Heart left ventricle (tissue), 16 donors: ENCODE measurements at regions not wholly inside any gene's neighbourhood (a gene's known extent, or its start where the extent isn't known, plus 50 kb on each side); places are given as distances from the start of the nearest gene placed in this dataset.

ENCODE experiments used
- ATAC-seq, 4 donors: fragments of 200-7000 bp; cut with Tn5 transposase; one replicate each; pipeline ENCODE4 v1.9.1; 2020 to 2022; ENCODE audit warnings: moderate library complexity in 4 of 4, mild to moderate bottlenecking in 3 of 4, moderate number of reproducible peaks in 1 of 4
- DNase-seq, 5 donors: peaks; one replicate each; pipeline ENCODE4 v3.0.0-alpha.2; 2020
- H3K27ac ChIP-seq, 12 donors: fragments of 200-600 bp; sonication (generic) in 4 of 12; one replicate each; pipeline versions ENCODE4 v1.5.0 to v1.8.0; 2016 to 2022; ENCODE audit warnings: mild to moderate bottlenecking in 2 of 12
- H3K27me3 ChIP-seq, 9 donors: fragments of 200-600 bp; sonication (generic) in 2 of 9; one replicate each; pipeline versions ENCODE4 v1.5.1 to v1.8.0; 2016 to 2022; ENCODE audit warnings: mild to moderate bottlenecking in 3 of 9
- H3K36me3 ChIP-seq, 9 donors: fragments of 200-600 bp; sonication (generic) in 2 of 9; one replicate each; pipeline versions ENCODE4 v1.5.0 to v1.8.0; 2018 to 2022; ENCODE audit warnings: mild to moderate bottlenecking in 2 of 9
- H3K4me1 ChIP-seq, 12 donors: fragments of 200-600 bp; sonication (generic) in 4 of 12; one replicate each; pipeline versions ENCODE4 v1.5.0 to v1.8.0; 2016 to 2022; ENCODE audit warnings: mild to moderate bottlenecking in 3 of 12
- H3K4me3 ChIP-seq, 12 donors: fragments of 200-600 bp; sonication (generic) in 4 of 12; one replicate each; pipeline versions ENCODE4 v1.5.0 to v1.8.0; 2017 to 2022; ENCODE audit warnings: mild to moderate bottlenecking in 9 of 12, moderate library complexity in 4 of 12
- H3K9me3 ChIP-seq, 12 donors: fragments of 200-600 bp; sonication (generic) in 4 of 12; one replicate each; pipeline versions ENCODE4 v1.5.0 to v1.8.0; 2016 to 2022; ENCODE audit warnings: mild to moderate bottlenecking in 1 of 12
- POLR2A ChIP-seq, 2 donors: fragments of 450-650 bp; IDR thresholded peaks; one replicate each; pipeline ENCODE4 v1.6.1; 2017; ENCODE audit warnings: antibody characterized with exemption in 2 of 2, mild to moderate bottlenecking in 2 of 2, moderate library complexity in 2 of 2
- WGBS, 4 donors: extraction: QIAGEN DNeasy Blood & Tissue Kit in 2 of 4; methylation state at CpG; one replicate each; pipeline versions ENCODE4 v1.1.5 to v1.1.7; 2013 to 2018; 5-methylcytosine and 5-hydroxymethylcytosine counted together
- intact Hi-C, 10 donors: fragments of 100-400 bp; cut with DNase I; formaldehyde crosslinking; loops; one replicate each; pipeline versions ENCODE4 v1.11.1 to v1.14.2; 2022
- TF ChIP-seq, protein P1 (sequence below), 12 donors: fragments of 200-600 bp; sonication (generic) in 4 of 12; IDR thresholded peaks; one replicate each; pipeline versions ENCODE4 v1.5.0 to v1.8.0; 2018 to 2022; ENCODE audit warnings: antibody characterized with exemption in 12 of 12, mild to moderate bottlenecking in 5 of 12
- donor health status: ischemic (EF 13 %, LVEDD 7.1; RV severe dilation, severe dysfunction).
- donor health status: healthy with polysubstance abuse.
- donor health status: DM: no; HTN: yes; CAD: no.
- donor health status: DM: no; HTN: no; CAD: no.
- donor health status: ischemic (EF 25% LVEDD 6.9; RV normal size, moderate dysfunction).
- donor health status: ischemic (EF 25% LVEDD 5.7; RV mildly dilated, moderate dysfunction).
- donor health status: healthy.
- donor health status: DM: yes; HTN: yes; CAD: no.
- donor health status: ischemic (EF 35%, LVEDD 5.7; RV mildly dilated, moderate dysfunction).
- donor health status: nonischemic (EF 11% LVEDD 7.7; RV severe dilation, severe dysfunction).
- donor health status: DM: yes; HTN: yes; CAD: no.
- donor health status: PGD.
- donor health status: ischemic (EF 29% LVEDD 5.4; RV normal size, mild dysfunction).
- donor health status: nonischemic (EF 23%, LVEDD 6.1; RV moderate dilation, normal function).

DNA sequence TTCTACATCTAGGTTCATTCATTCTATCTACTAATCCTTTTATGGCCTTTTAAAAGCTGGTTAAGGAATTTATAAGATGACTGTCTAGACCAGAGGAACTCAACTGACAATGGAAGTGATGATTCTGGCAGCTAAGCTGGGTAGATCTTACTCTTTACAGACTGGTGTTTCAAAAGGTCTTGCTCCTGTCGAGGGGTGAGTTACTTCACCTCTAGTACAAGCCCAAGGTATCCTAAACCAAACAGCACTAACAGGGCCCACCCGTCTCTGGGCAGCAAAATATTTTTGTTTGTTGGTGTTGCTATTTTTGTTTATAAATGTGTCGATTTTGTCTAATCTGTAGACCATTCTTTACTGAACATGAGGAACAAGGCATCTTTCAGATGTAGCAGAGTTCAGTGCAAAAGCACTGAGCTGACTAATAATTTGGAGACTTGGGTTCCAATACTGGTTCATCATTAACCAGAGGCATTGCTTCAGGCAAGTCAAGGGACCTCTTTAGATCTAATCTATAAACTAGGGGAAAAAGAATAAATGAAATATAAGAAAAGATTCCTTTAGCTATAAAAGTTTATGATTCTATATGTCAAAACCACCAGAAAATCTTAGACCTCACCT is 90.3 kb upstream of the FRG1 start:
- no peak overlapping the region for H3K27ac ChIP-seq
- WGBS, 4 donors = 80 to 88% (median 84%) methylated on average over 3 of the region's 3 CpGs
- no peaks in the 10 kb centered on the region for H3K4me1 ChIP-seq
- ATAC-seq = no peak
- DNase-seq = no peak
- no peak for TF ChIP-seq POLR2A (IDR thresholded peaks at IDR 0.05)
- TF ChIP-seq, protein P1, sequence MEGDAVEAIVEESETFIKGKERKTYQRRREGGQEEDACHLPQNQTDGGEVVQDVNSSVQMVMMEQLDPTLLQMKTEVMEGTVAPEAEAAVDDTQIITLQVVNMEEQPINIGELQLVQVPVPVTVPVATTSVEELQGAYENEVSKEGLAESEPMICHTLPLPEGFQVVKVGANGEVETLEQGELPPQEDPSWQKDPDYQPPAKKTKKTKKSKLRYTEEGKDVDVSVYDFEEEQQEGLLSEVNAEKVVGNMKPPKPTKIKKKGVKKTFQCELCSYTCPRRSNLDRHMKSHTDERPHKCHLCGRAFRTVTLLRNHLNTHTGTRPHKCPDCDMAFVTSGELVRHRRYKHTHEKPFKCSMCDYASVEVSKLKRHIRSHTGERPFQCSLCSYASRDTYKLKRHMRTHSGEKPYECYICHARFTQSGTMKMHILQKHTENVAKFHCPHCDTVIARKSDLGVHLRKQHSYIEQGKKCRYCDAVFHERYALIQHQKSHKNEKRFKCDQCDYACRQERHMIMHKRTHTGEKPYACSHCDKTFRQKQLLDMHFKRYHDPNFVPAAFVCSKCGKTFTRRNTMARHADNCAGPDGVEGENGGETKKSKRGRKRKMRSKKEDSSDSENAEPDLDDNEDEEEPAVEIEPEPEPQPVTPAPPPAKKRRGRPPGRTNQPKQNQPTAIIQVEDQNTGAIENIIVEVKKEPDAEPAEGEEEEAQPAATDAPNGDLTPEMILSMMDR (IDR thresholded peaks at IDR 0.05) = no peak
- no peak overlapping the region for H3K4me3 ChIP-seq
- intact Hi-C loops = no loop called here
- H3K27me3 ChIP-seq = no peaks in the 10 kb centered on the region
- no peaks in the 10 kb centered on the region for H3K36me3 ChIP-seq
- peaks cover 0 to 13% (median 0%) of the 10 kb centered on the region in 12 donors for H3K9me3 ChIP-seq

DNA sequence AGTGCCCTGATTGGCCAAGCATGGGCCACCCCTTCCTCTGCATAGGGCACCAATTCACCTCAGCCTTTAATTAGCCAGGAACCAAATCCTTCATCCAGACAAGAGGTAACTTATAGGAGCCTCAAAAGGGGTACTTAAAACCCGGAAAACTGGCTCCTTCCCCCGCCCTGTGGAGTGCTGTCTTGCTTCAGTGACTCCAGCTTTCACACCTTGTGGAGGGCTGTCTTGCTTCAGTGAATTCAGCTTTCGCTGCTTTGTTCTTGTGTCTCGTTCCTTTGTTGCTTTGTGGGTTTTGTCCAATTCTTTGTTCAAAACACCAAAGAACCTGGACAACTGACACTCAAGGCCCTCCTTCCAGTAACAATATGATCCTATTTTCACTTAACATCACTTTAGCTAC is 82.2 kb upstream of the FRG1 start:
- no peak for TF ChIP-seq POLR2A (IDR thresholded peaks at IDR 0.05)
- TF ChIP-seq, protein P1 (IDR thresholded peaks at IDR 0.05) = no peak
- peaks cover 0 to 12% (median 0%) of the 10 kb centered on the region in 12 donors for H3K9me3 ChIP-seq
- ATAC-seq = no peak
- intact Hi-C loops = no loop called here
- no peak for DNase-seq
- H3K4me1 ChIP-seq = no peaks in the 10 kb centered on the region
- H3K27ac ChIP-seq = no peak overlapping the region
- H3K27me3 ChIP-seq = no peaks in the 10 kb centered on the region
- 79 to 92% (median 88%) methylated on average over 4 of the region's 4 CpGs for WGBS, 4 donors
- no peaks in the 10 kb centered on the region for H3K36me3 ChIP-seq
- no peak overlapping the region for H3K4me3 ChIP-seq

DNA sequence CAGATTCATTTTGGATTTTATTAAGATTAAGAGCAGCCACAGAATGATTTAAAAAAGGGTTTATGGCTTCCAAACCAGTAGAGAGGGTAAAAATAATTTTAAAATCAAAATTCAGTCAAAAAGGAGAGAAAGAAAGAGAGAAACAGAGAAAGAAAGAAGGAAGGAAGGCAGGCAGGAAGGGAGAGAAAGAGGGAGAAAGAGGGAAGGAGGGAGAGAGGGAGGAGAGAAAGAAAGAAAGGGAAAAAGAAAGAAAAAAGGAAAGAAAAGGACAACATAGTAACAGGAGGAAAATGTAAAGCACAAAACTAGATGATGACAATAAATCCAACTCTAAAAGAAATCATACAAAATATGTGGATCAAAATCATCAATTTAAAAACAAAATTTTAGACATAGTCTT is 79.6 kb upstream of the FRG1 start:
- Histone ChIP-seq H3K4me3 (no peak overlapping the region), H3K36me3 (no peaks in the 10 kb centered on the region), H3K27me3 (no peaks in the 10 kb centered on the region), H3K9me3 (no peaks in the 10 kb centered on the region), H3K4me1 (no peaks in the 10 kb centered on the region), H3K27ac (no peak overlapping the region)
- intact Hi-C loops = no loop called here
- TF ChIP-seq, protein P1 (IDR thresholded peaks at IDR 0.05) = no peak
- no peak for TF ChIP-seq POLR2A (IDR thresholded peaks at IDR 0.05)
- DNase-seq = no peak
- ATAC-seq = no peak

DNA sequence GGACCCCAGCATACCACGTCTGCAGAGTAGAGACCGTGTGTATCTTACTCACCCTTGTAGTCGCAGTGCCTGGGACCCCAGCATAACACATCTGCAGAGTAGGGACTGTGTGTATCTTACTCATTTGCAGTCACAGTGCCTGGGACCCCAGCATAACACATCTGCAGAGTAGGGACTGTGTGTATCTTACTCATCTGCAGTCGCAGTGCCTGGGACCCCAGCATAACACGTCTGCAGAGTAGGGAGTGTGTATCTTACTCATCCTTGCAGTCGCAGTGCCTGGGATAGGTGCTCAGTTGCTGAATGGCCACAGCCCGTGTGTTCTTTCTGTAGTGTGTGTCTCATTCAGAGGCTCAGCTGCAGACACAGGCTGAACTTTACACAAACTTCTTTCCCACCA is 71.4 kb upstream of the FRG1 start:
- DNase-seq = no peak
- H3K27me3 ChIP-seq = no peaks in the 10 kb centered on the region
- no peak for TF ChIP-seq POLR2A (IDR thresholded peaks at IDR 0.05)
- TF ChIP-seq, protein P1 (IDR thresholded peaks at IDR 0.05) = no peak
- intact Hi-C loops = no loop called here
- WGBS, 4 donors = 63 to 86% (median 85%) methylated on average over 6 to 7 of the region's 7 CpGs
- H3K4me3 ChIP-seq = no peak overlapping the region
- no peaks in the 10 kb centered on the region for H3K9me3 ChIP-seq
- H3K27ac ChIP-seq = no peak overlapping the region
- no peaks in the 10 kb centered on the region for H3K36me3 ChIP-seq
- ATAC-seq = no peak
- no peaks in the 10 kb centered on the region for H3K4me1 ChIP-seq
